Astrocyte (in vitro differentiated cells and primary cell): ENCODE measurements at regions not wholly inside any gene's neighbourhood (a gene's known extent, or its start where the extent isn't known, plus 50 kb on each side); places are given as distances from the start of the nearest gene placed in this dataset.

Source experiments
- DNase-seq: peaks from one replicate; pipeline ENCODE4 v3.0.0-alpha.2; 2010; ENCODE audit warnings: low read depth
- FAIRE-seq: peaks from 2 replicates; lab custom pipeline; 2011; peaks lifted over from hg19 to GRCh38; lab: Jason Lieb, UNC
- H2AFZ ChIP-seq: 2 replicates; pipeline ENCODE4 v1.6.0; 2012; ENCODE audit warnings: low read depth, low read length, inconsistent platforms
- H3K27ac ChIP-seq: 2 replicates; pipeline ENCODE4 v1.5.1; 2011; ENCODE audit warnings: low read depth, low read length, inconsistent platforms
- H3K27me3 ChIP-seq: 2 replicates; pipeline ENCODE4 v1.6.0; 2011; ENCODE audit warnings: low read length, inconsistent platforms; ENCODE audit not compliant: insufficient read depth
- H3K36me3 ChIP-seq: 2 replicates; pipeline ENCODE4 v1.5.1; 2011; ENCODE audit warnings: low read length, inconsistent platforms; ENCODE audit not compliant: insufficient read depth
- H3K4me1 ChIP-seq: 2 replicates; pipeline ENCODE4 v1.5.1; 2011; ENCODE audit warnings: low read length, inconsistent platforms; ENCODE audit not compliant: insufficient read depth
- H3K4me2 ChIP-seq: 2 replicates; pipeline ENCODE4 v1.6.0; 2012; ENCODE audit warnings: low read length, inconsistent platforms
- H3K4me3 ChIP-seq: 2 replicates; pipeline ENCODE4 v1.5.1; 2011; ENCODE audit warnings: low read depth, mild to moderate bottlenecking, low read length, inconsistent platforms; ENCODE audit not compliant: insufficient read depth
- H3K79me2 ChIP-seq: 2 replicates; pipeline ENCODE4 v1.6.0; 2012; ENCODE audit warnings: mild to moderate bottlenecking, low read length, inconsistent platforms; ENCODE audit not compliant: insufficient read depth
- H3K9ac ChIP-seq: 2 replicates; pipeline ENCODE4 v1.6.0; 2012; ENCODE audit warnings: mild to moderate bottlenecking, low read length, inconsistent platforms
- H3K9me3 ChIP-seq: 2 replicates; pipeline ENCODE4 v1.5.1; 2012; ENCODE audit warnings: low read depth, mild to moderate bottlenecking, low read length, inconsistent platforms; ENCODE audit not compliant: insufficient read depth
- H4K20me1 ChIP-seq: 2 replicates; pipeline ENCODE4 v1.6.0; 2012; ENCODE audit warnings: low read length, inconsistent platforms; ENCODE audit not compliant: insufficient read depth
- H3K27ac Mint-ChIP-seq: one replicate; pipeline ENCODE4 v1.8.0; 2021; ENCODE audit warnings: mild to moderate bottlenecking, mixed read lengths; ENCODE audit not compliant: unreplicated experiment
- H3K27me3 Mint-ChIP-seq: one replicate; pipeline ENCODE4 v1.8.0; 2021; ENCODE audit warnings: low read depth, mixed read lengths; ENCODE audit not compliant: unreplicated experiment
- H3K36me3 Mint-ChIP-seq: one replicate; pipeline ENCODE4 v1.8.0; 2021; ENCODE audit warnings: low read depth, mixed read lengths; ENCODE audit not compliant: unreplicated experiment
- H3K4me1 Mint-ChIP-seq: one replicate; pipeline ENCODE4 v1.8.0; 2021; ENCODE audit warnings: low read depth, mixed read lengths; ENCODE audit not compliant: unreplicated experiment
- H3K4me3 Mint-ChIP-seq: one replicate; pipeline ENCODE4 v1.8.0; 2021; ENCODE audit warnings: mild to moderate bottlenecking, moderate library complexity, mixed read lengths; ENCODE audit not compliant: unreplicated experiment
- H3K9me3 Mint-ChIP-seq: one replicate; pipeline ENCODE4 v1.8.0; 2021; ENCODE audit warnings: mild to moderate bottlenecking, mixed read lengths; ENCODE audit not compliant: unreplicated experiment
- EZH2 ChIP-seq: IDR thresholded peaks from 2 replicates; pipeline ENCODE4 v1.6.1; 2012; ENCODE audit warnings: mild to moderate bottlenecking, low read length, inconsistent platforms; ENCODE audit not compliant: insufficient read depth
- TF ChIP-seq, protein P1 (sequence below): IDR thresholded peaks from 2 replicates; pipeline ENCODE4 v1.5.1; 2011; ENCODE audit warnings: low read depth, mild to moderate bottlenecking, inconsistent platforms, low read length, moderate library complexity; ENCODE audit not compliant: insufficient read depth

DNA sequence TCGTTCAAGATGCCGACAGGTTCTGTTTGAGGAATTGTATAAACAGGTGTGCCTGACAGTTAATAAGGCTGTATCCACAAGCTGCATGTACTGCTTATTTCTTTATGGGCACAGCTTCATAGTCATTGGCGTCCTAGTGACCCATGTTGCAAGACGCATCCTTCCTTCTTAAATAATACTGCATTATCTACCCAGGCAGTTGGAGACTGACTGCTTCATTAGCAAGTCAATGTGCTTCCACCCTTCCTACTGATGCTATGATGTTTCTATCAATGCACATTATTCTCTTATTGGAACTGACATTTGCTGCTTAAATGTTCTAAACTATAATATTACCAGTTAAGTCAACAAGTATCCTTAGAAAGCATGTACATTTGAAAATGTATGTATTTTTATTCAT lies 950.0 kb upstream of the MIR17HG start:
- no peaks in the 10 kb centered on the region for H3K4me1 Mint-ChIP-seq
- H3K36me3 Mint-ChIP-seq: no peaks in the 10 kb centered on the region
- no peaks in the 10 kb centered on the region for H3K27me3 ChIP-seq

GRCh38 chr13:90400372-90400771 lies 947.1 kb upstream of the MIR17HG start:
- H3K9me3 ChIP-seq: no peaks in the 10 kb centered on the region
- Mint-ChIP-seq H3K9me3 (peaks cover 13% of the 10 kb centered on the region), H3K27ac (no peak overlapping the region), H3K4me3 (no peak overlapping the region), H3K27me3 (no peaks in the 10 kb centered on the region), H3K4me1 (no peaks in the 10 kb centered on the region), H3K36me3 (no peaks in the 10 kb centered on the region)
- no peak overlapping the region for H2AFZ ChIP-seq
- TF ChIP-seq, protein P1, sequence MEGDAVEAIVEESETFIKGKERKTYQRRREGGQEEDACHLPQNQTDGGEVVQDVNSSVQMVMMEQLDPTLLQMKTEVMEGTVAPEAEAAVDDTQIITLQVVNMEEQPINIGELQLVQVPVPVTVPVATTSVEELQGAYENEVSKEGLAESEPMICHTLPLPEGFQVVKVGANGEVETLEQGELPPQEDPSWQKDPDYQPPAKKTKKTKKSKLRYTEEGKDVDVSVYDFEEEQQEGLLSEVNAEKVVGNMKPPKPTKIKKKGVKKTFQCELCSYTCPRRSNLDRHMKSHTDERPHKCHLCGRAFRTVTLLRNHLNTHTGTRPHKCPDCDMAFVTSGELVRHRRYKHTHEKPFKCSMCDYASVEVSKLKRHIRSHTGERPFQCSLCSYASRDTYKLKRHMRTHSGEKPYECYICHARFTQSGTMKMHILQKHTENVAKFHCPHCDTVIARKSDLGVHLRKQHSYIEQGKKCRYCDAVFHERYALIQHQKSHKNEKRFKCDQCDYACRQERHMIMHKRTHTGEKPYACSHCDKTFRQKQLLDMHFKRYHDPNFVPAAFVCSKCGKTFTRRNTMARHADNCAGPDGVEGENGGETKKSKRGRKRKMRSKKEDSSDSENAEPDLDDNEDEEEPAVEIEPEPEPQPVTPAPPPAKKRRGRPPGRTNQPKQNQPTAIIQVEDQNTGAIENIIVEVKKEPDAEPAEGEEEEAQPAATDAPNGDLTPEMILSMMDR: no peak
- no peak for TF ChIP-seq EZH2
- no peaks in the 10 kb centered on the region for H4K20me1 ChIP-seq
- DNase-seq: no peak
- H3K4me1 ChIP-seq: no peaks in the 10 kb centered on the region
- no peaks in the 10 kb centered on the region for H3K27me3 ChIP-seq
- H3K36me3 ChIP-seq: no peaks in the 10 kb centered on the region
- H3K27ac ChIP-seq: no peak overlapping the region
- H3K4me2 ChIP-seq: no peak overlapping the region
- no peak overlapping the region for H3K4me3 ChIP-seq
- no peak for FAIRE-seq
- H3K9ac ChIP-seq: no peak overlapping the region
- H3K79me2 ChIP-seq: no peaks in the 10 kb centered on the region

More for the DNA sequence above, 950.0 kb upstream of the MIR17HG start:
- no peaks in the 10 kb centered on the region for H3K9me3 ChIP-seq
- H3K9ac ChIP-seq: no peak overlapping the region
- no peak overlapping the region for H3K27ac ChIP-seq
- Mint-ChIP-seq H3K4me3 (no peak overlapping the region), H3K27me3 (no peaks in the 10 kb centered on the region), H3K9me3 (peaks cover 8% of the 10 kb centered on the region), H3K27ac (no peak overlapping the region)
- no peaks in the 10 kb centered on the region for H4K20me1 ChIP-seq
- DNase-seq (no peak), FAIRE-seq (no peak)
- H2AFZ ChIP-seq: no peak overlapping the region
- H3K4me1 ChIP-seq: no peaks in the 10 kb centered on the region
- TF ChIP-seq, protein P1: no peak
- no peak overlapping the region for H3K4me3 ChIP-seq
- H3K79me2 ChIP-seq: no peaks in the 10 kb centered on the region
- no peak overlapping the region for H3K4me2 ChIP-seq
- H3K36me3 ChIP-seq: no peaks in the 10 kb centered on the region

DNA sequence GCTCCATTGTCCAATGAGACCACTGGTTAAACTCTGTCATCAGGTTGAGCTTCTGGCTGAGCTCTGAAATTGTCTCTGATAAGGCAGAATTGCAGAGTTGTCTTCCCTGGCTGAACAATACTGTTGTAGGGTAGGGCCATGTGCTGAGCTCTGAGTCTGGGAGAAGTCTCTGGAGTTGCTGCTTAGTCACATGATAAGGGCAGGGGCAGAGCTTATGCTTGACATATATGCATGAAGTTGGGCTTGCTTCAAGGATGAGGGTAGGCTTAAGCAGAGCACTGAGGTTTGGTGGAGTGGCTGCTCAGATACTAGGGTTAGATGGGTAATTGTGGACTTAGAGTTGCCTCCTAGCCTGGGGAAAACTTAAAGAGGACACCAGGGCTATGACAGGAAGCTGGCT lies 946.3 kb upstream of the MIR17HG start:
- Histone ChIP-seq H3K27me3 (no peaks in the 10 kb centered on the region), H4K20me1 (no peaks in the 10 kb centered on the region), H3K4me3 (no peak overlapping the region), H3K9me3 (no peaks in the 10 kb centered on the region), H2AFZ (no peak overlapping the region), H3K36me3 (no peaks in the 10 kb centered on the region), H3K4me2 (no peak overlapping the region), H3K4me1 (no peaks in the 10 kb centered on the region), H3K79me2 (no peaks in the 10 kb centered on the region), H3K27ac (no peak overlapping the region), H3K9ac (no peak overlapping the region)
- DNase-seq (no peak), FAIRE-seq (no peak)
- Mint-ChIP-seq H3K27ac (no peak overlapping the region), H3K9me3 (peaks cover 13% of the 10 kb centered on the region), H3K36me3 (no peaks in the 10 kb centered on the region), H3K4me3 (no peak overlapping the region), H3K4me1 (no peaks in the 10 kb centered on the region), H3K27me3 (no peaks in the 10 kb centered on the region)
- TF ChIP-seq EZH2: no peak
- TF ChIP-seq, protein P1: no peak
